Gastrocnemius medialis (tissue), 4 donors: ENCODE measurements at regions not wholly inside any gene's neighbourhood (a gene's known extent, or its start where the extent isn't known, plus 50 kb on each side); places are given as distances from the start of the nearest gene placed in this dataset.
"Not testable (repeated sequence)": the region's sequence is repeated elsewhere in the genome, so short reads cannot be mapped to it uniquely, and the experiment has no call there.

Source experiments
- POLR2A ChIP-seq, 2 donors: fragments of 450-650 bp; IDR thresholded peaks; one replicate each; pipeline ENCODE4 v1.6.1; 2017; ENCODE audit warnings: antibody characterized with exemption in 2 of 2, mild to moderate bottlenecking in 2 of 2, moderate library complexity in 2 of 2
- TF ChIP-seq, protein P1 (sequence below), 5 experiments: fragments of 450-650 bp in 3 of 5; fragments of 200-600 bp in 2 of 5; sonication (generic) in 2 of 5; IDR thresholded peaks in 4 of 5; conservative IDR thresholded peaks in 1 of 5; 1 replicate in 4 of 5; 2 replicates in 1 of 5; pipeline ENCODE4 v1.5.1; 2016 to 2019; ENCODE audit warnings: antibody characterized with exemption in 5 of 5, mild to moderate bottlenecking in 3 of 5, moderate library complexity in 3 of 5

DNA sequence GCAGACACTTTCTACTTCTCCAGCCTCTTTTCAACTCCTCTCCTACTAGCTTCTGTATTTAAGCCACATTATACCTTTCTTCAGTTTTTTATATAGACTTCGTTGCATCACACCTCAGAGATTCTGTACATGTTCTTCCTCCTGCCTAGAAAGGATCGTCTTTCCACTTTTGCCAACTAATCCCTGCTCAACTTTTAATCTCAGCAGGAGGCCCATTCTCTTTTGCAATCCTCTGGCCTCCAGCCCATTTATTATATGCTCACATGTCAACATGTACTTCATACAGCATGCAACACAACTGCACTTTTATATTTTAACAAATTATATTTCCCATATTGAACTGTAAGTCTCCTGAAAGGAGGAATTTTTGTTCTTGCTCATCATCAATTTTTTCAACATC, 476.5 kb upstream of the SMIM31 start:
- TF ChIP-seq, protein P1, sequence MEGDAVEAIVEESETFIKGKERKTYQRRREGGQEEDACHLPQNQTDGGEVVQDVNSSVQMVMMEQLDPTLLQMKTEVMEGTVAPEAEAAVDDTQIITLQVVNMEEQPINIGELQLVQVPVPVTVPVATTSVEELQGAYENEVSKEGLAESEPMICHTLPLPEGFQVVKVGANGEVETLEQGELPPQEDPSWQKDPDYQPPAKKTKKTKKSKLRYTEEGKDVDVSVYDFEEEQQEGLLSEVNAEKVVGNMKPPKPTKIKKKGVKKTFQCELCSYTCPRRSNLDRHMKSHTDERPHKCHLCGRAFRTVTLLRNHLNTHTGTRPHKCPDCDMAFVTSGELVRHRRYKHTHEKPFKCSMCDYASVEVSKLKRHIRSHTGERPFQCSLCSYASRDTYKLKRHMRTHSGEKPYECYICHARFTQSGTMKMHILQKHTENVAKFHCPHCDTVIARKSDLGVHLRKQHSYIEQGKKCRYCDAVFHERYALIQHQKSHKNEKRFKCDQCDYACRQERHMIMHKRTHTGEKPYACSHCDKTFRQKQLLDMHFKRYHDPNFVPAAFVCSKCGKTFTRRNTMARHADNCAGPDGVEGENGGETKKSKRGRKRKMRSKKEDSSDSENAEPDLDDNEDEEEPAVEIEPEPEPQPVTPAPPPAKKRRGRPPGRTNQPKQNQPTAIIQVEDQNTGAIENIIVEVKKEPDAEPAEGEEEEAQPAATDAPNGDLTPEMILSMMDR (IDR thresholded peaks at IDR 0.05 in 4 of 5, conservative IDR thresholded peaks at IDR 0.05 in 1 of 5), result not testable (repeated sequence)
- not testable (repeated sequence) for TF ChIP-seq POLR2A (IDR thresholded peaks at IDR 0.05)
